ENCODE measurements at regions not wholly inside any gene's neighbourhood (a gene's known extent, or its start where the extent isn't known, plus 50 kb on each side); places are given as distances from the start of the nearest gene placed in this dataset.

GRCh38 chr14:53517270-53517960 lies 364.3 kb upstream of the DDHD1 start:
- Mint-ChIP-seq H3K27me3 (ENCODE audit: low read depth) (no peaks in the 10 kb centered on the region), H3K4me1 (ENCODE audit: low read depth) (no peaks in the 10 kb centered on the region), H3K9me3 (no peaks in the 10 kb centered on the region), H3K36me3 (ENCODE audit: low read depth) (no peaks in the 10 kb centered on the region), H3K4me3 (no peak overlapping the region), H3K27ac (no peak overlapping the region)
- intact Hi-C loops (cut with micrococcal nuclease), result no loop called here
- CTCF ChIA-PET, result no interaction called here
- DNase-seq, result no peak

- Mint-ChIP-seq H3K27ac (no peak overlapping the region), H3K27me3 (ENCODE audit: low read depth) (no peaks in the 10 kb centered on the region), H3K36me3 (ENCODE audit: low read depth) (no peaks in the 10 kb centered on the region), H3K4me3 (no peak overlapping the region), H3K9me3 (no peaks in the 10 kb centered on the region), H3K4me1 (ENCODE audit: low read depth) (no peaks in the 10 kb centered on the region)
- intact Hi-C loops (cut with micrococcal nuclease), result no loop called here
- DNase-seq, result no peak
- CTCF ChIA-PET, result no interaction called here
These were observed 363.2 kb upstream of the DDHD1 start for GRCh38 chr14:53516261-53516774.

GRCh38 chr14:53515276-53515675 lies 362.2 kb upstream of the DDHD1 start:
- Mint-ChIP-seq H3K9me3 (no peaks in the 10 kb centered on the region), H3K4me3 (no peak overlapping the region), H3K4me1 (ENCODE audit: low read depth) (no peaks in the 10 kb centered on the region), H3K27ac (no peak overlapping the region), H3K36me3 (ENCODE audit: low read depth) (no peaks in the 10 kb centered on the region), H3K27me3 (ENCODE audit: low read depth) (no peaks in the 10 kb centered on the region)
- DNase-seq, result no peak
- intact Hi-C loops (cut with micrococcal nuclease), result no loop called here
- CTCF ChIA-PET, result interaction anchor here (0.8 kb wide), 1 partner anchor 9 kb away, joined by 3 read pairs; no protein-coding TSS in a partner anchor

GRCh38 chr14:53514197-53514596 lies 361.1 kb upstream of the DDHD1 start:
- H3K27ac Mint-ChIP-seq, result no peak overlapping the region
- H3K27me3 Mint-ChIP-seq (ENCODE audit: low read depth), result no peaks in the 10 kb centered on the region
- no peaks in the 10 kb centered on the region for H3K4me1 Mint-ChIP-seq (ENCODE audit: low read depth)
- H3K9me3 Mint-ChIP-seq, result no peaks in the 10 kb centered on the region
- intact Hi-C loops (cut with micrococcal nuclease), result no loop called here
- DNase-seq, result no peak
- CTCF ChIA-PET, result interaction anchor here (0.6 kb wide), 1 partner anchor 815 kb away, joined by 3 read pairs; no protein-coding TSS in a partner anchor
- H3K4me3 Mint-ChIP-seq, result no peak overlapping the region
- H3K36me3 Mint-ChIP-seq (ENCODE audit: low read depth), result no peaks in the 10 kb centered on the region

- Mint-ChIP-seq H3K4me1 (ENCODE audit: low read depth) (no peaks in the 10 kb centered on the region), H3K36me3 (ENCODE audit: low read depth) (no peaks in the 10 kb centered on the region), H3K4me3 (no peak overlapping the region), H3K27me3 (ENCODE audit: low read depth) (no peaks in the 10 kb centered on the region), H3K27ac (no peak overlapping the region), H3K9me3 (peaks cover 3% of the 10 kb centered on the region)
- intact Hi-C loops (cut with micrococcal nuclease), result no loop called here
- CTCF ChIA-PET, result no interaction called here
- DNase-seq, result no peak
These were observed 357.3 kb upstream of the DDHD1 start for GRCh38 chr14:53510281-53510912.

- intact Hi-C loops (cut with micrococcal nuclease), result no loop called here
- no peak for DNase-seq
- CTCF ChIA-PET, result no interaction called here
- H3K27me3 Mint-ChIP-seq (ENCODE audit: low read depth), result no peaks in the 10 kb centered on the region
- no peak overlapping the region for H3K4me3 Mint-ChIP-seq
- H3K27ac Mint-ChIP-seq, result no peak overlapping the region
- H3K4me1 Mint-ChIP-seq (ENCODE audit: low read depth), result no peaks in the 10 kb centered on the region
- H3K36me3 Mint-ChIP-seq (ENCODE audit: low read depth), result no peaks in the 10 kb centered on the region
- peaks cover 6% of the 10 kb centered on the region for H3K9me3 Mint-ChIP-seq
These were observed 356.4 kb upstream of the DDHD1 start for GRCh38 chr14:53509276-53510244.

- CTCF ChIA-PET, result interaction anchor here (0.6 kb wide), 1 partner anchor 875 kb away, joined by 4 read pairs; no protein-coding TSS in a partner anchor
- no peak for DNase-seq
- no peaks in the 10 kb centered on the region for H3K4me1 Mint-ChIP-seq (ENCODE audit: low read depth)
These were observed 348.5 kb upstream of the DDHD1 start for GRCh38 chr14:53501361-53502211.

GRCh38 chr14:53500191-53500590 lies 347.1 kb upstream of the DDHD1 start:
- Mint-ChIP-seq H3K27ac (no peak overlapping the region), H3K27me3 (ENCODE audit: low read depth) (peaks cover 3% of the 10 kb centered on the region), H3K4me1 (ENCODE audit: low read depth) (no peaks in the 10 kb centered on the region), H3K4me3 (no peak overlapping the region), H3K36me3 (ENCODE audit: low read depth) (peaks cover 1% of the 10 kb centered on the region), H3K9me3 (peaks cover 22% of the 10 kb centered on the region)
- CTCF ChIA-PET, result no interaction called here
- no peak for DNase-seq
- intact Hi-C loops (cut with micrococcal nuclease), result no loop called here

More at GRCh38 chr14:53501361-53502211, 348.5 kb upstream of the DDHD1 start:
- peaks cover 3% of the 10 kb centered on the region for H3K27me3 Mint-ChIP-seq (ENCODE audit: low read depth)
- intact Hi-C loops (cut with micrococcal nuclease), result no loop called here
- H3K36me3 Mint-ChIP-seq (ENCODE audit: low read depth), result peaks cover 1% of the 10 kb centered on the region
- H3K27ac Mint-ChIP-seq, result no peak overlapping the region
- H3K9me3 Mint-ChIP-seq, result peaks cover 25% of the 10 kb centered on the region
- H3K4me3 Mint-ChIP-seq, result no peak overlapping the region

GRCh38 chr14:53496668-53497067 lies 343.5 kb upstream of the DDHD1 start:
- no peak overlapping the region for H3K27ac Mint-ChIP-seq
- H3K9me3 Mint-ChIP-seq, result peaks cover 4% of the 10 kb centered on the region
- peaks cover 3% of the 10 kb centered on the region for H3K27me3 Mint-ChIP-seq (ENCODE audit: low read depth)
- CTCF ChIA-PET, result no interaction called here
- H3K4me3 Mint-ChIP-seq, result no peak overlapping the region
- intact Hi-C loops (cut with micrococcal nuclease), result no loop called here
- no peaks in the 10 kb centered on the region for H3K4me1 Mint-ChIP-seq (ENCODE audit: low read depth)
- no peak for DNase-seq
- no peaks in the 10 kb centered on the region for H3K36me3 Mint-ChIP-seq (ENCODE audit: low read depth)

- Mint-ChIP-seq H3K4me3 (no peak overlapping the region), H3K27ac (no peak overlapping the region), H3K36me3 (ENCODE audit: low read depth) (no peaks in the 10 kb centered on the region), H3K9me3 (peaks cover 4% of the 10 kb centered on the region), H3K27me3 (ENCODE audit: low read depth) (peaks cover 3% of the 10 kb centered on the region), H3K4me1 (ENCODE audit: low read depth) (no peaks in the 10 kb centered on the region)
- CTCF ChIA-PET, result no interaction called here
- DNase-seq, result no peak
- intact Hi-C loops (cut with micrococcal nuclease), result no loop called here
These were observed 342.8 kb upstream of the DDHD1 start for GRCh38 chr14:53495846-53496343.

- peaks cover 3% of the 10 kb centered on the region for H3K27me3 Mint-ChIP-seq (ENCODE audit: low read depth)
- no peak overlapping the region for H3K4me3 Mint-ChIP-seq
- no peaks in the 10 kb centered on the region for H3K36me3 Mint-ChIP-seq (ENCODE audit: low read depth)
- no peaks in the 10 kb centered on the region for H3K4me1 Mint-ChIP-seq (ENCODE audit: low read depth)
- intact Hi-C loops (cut with micrococcal nuclease), result no loop called here
- CTCF ChIA-PET, result no interaction called here
- no peak for DNase-seq
- H3K27ac Mint-ChIP-seq, result no peak overlapping the region
- peaks cover 2% of the 10 kb centered on the region for H3K9me3 Mint-ChIP-seq
These were observed 341.5 kb upstream of the DDHD1 start for GRCh38 chr14:53494587-53494986.
